GM12874 (cell line): ENCODE measurements at regions not wholly inside any gene's neighbourhood (a gene's known extent, or its start where the extent isn't known, plus 50 kb on each side); places are given as distances from the start of the nearest gene placed in this dataset.

ENCODE experiments used
- CTCF ChIP-seq: IDR thresholded peaks from 2 replicates; pipeline ENCODE4 v1.5.1; 2011; ENCODE audit warnings: low read depth, mild to moderate bottlenecking, control low read depth, low read length, moderate library complexity; ENCODE audit not compliant: insufficient read depth

- no peak for TF ChIP-seq CTCF
Measured at GRCh38 chr19:30631033-30631370, 258.8 kb downstream of the ZNF536 start.

- TF ChIP-seq CTCF, result no peak
Measured at GRCh38 chr19:30630289-30631032, 258.3 kb downstream of the ZNF536 start.

- TF ChIP-seq CTCF, result no peak
Measured at GRCh38 chr19:30629086-30629485, 256.9 kb downstream of the ZNF536 start.

- no peak for TF ChIP-seq CTCF
Measured at GRCh38 chr19:30626626-30626966, 254.4 kb downstream of the ZNF536 start.

GRCh38 chr19:30625947-30626625 is 253.9 kb downstream of the ZNF536 start:
- TF ChIP-seq CTCF, result no peak

GRCh38 chr19:30622276-30622675 is 250.1 kb downstream of the ZNF536 start:
- TF ChIP-seq CTCF, result no peak

- TF ChIP-seq CTCF, result no peak
Measured at GRCh38 chr19:30621326-30621920, 249.2 kb downstream of the ZNF536 start.
